Endothelial cell of umbilical vein (primary cell): ENCODE measurements at regions not wholly inside any gene's neighbourhood (a gene's known extent, or its start where the extent isn't known, plus 50 kb on each side); places are given as distances from the start of the nearest gene placed in this dataset.

Experiments used
- CTCF ChIP-seq, 2 donors: IDR thresholded peaks; 1 replicate in 1 of 2; 2 replicates in 1 of 2; pipeline ENCODE4 v1.5.1; 2011; ENCODE audit warnings: low read length in 2 of 2, mild to moderate bottlenecking in 2 of 2, moderate library complexity in 2 of 2, control low read depth in 1 of 2, inconsistent platforms in 1 of 2, low read depth in 1 of 2; ENCODE audit not compliant: insufficient read depth in 1 of 2; ENCODE audit errors: extremely low read depth in 1 of 2
- EZH2 ChIP-seq: IDR thresholded peaks from 2 replicates; pipeline ENCODE4 v1.6.1; 2012; ENCODE audit warnings: borderline replicate concordance, low read depth, mild to moderate bottlenecking, moderate library complexity, low read length, inconsistent platforms; ENCODE audit not compliant: severe bottlenecking
- FOS ChIP-seq: IDR thresholded peaks from 2 replicates; pipeline ENCODE4 v1.6.1; 2011; ENCODE audit warnings: mild to moderate bottlenecking, low read length, moderate library complexity, borderline replicate concordance; ENCODE audit not compliant: insufficient read depth
- GATA2 ChIP-seq: IDR thresholded peaks from 2 replicates; pipeline ENCODE4 v1.7.0; 2011; ENCODE audit warnings: low read depth, mild to moderate bottlenecking, moderate library complexity, mixed read lengths, low read length; ENCODE audit not compliant: insufficient read length, insufficient read depth
- JUN ChIP-seq: IDR thresholded peaks from 2 replicates; pipeline ENCODE4 v1.6.1; 2011; ENCODE audit warnings: borderline replicate concordance, low read depth; ENCODE audit not compliant: insufficient read length, insufficient read depth
- MAX ChIP-seq: IDR thresholded peaks from 2 replicates; pipeline ENCODE4 v1.6.1; 2011; ENCODE audit not compliant: insufficient read depth, insufficient read length
- MYC ChIP-seq: IDR thresholded peaks from one replicate; pipeline ENCODE4 v1.6.1; 2011; ENCODE audit warnings: mild to moderate bottlenecking, low read depth, low read length
- POLR2A ChIP-seq: IDR thresholded peaks from 2 replicates; pipeline ENCODE4 v1.6.1; 2012; ENCODE audit warnings: low read depth, mild to moderate bottlenecking, control low read depth, low read length
- POLR2AphosphoS5 ChIP-seq: IDR thresholded peaks from 2 replicates; pipeline ENCODE4 v1.6.1; 2012; ENCODE audit warnings: low read depth, mild to moderate bottlenecking, control low read depth, low read length, moderate library complexity; ENCODE audit not compliant: insufficient read depth

GRCh38 chr3:74535281-74535680 lies 79.2 kb downstream of the CNTN3 start:
- TF ChIP-seq CTCF (IDR thresholded peaks at IDR 0.05; ENCODE audit: extremely low read depth in 1 of 2, insufficient read depth in 1 of 2, low read depth in 1 of 2, low read length in 2 of 2) (no peak), EZH2 (no peak), MAX (no peak), POLR2AphosphoS5 (no peak), GATA2 (no peak), POLR2A (no peak), JUN (no peak), FOS (no peak), MYC (no peak)
